HG03196 (cell line): ENCODE measurements at regions not wholly inside any gene's neighbourhood (a gene's known extent, or its start where the extent isn't known, plus 50 kb on each side); places are given as distances from the start of the nearest gene placed in this dataset.
"Not testable (repeated sequence)": the region's sequence is repeated elsewhere in the genome, so short reads cannot be mapped to it uniquely, and the experiment has no call there.

Source experiments
- ATAC-seq: cut with Tn5 transposase; IDR thresholded peaks from one replicate; pipeline ENCODE4 v1.9.1; 2021; ENCODE audit not compliant: unreplicated experiment

DNA sequence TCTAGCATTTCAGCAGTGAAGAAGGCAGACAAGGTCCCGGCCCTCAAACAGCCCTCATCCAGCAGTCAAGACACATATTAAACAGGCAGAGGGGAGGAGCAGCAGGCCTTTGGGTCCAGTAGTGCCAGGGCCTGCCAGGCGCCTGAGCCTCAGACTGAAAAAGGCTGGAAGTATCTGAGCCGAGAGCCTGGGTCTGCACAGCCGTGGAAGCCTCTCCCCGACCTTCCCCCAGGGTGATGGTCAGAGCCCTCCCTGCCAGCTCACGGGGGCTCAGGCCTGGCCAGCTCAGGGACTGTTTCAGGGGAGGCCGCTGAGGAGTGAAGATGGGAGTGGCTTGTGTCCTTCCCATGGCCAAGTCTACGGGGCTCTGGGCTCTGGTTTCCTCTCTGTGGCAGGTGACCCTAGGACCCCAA lies 565.2 kb downstream of the PTPRU start:
- ATAC-seq: no peak

DNA sequence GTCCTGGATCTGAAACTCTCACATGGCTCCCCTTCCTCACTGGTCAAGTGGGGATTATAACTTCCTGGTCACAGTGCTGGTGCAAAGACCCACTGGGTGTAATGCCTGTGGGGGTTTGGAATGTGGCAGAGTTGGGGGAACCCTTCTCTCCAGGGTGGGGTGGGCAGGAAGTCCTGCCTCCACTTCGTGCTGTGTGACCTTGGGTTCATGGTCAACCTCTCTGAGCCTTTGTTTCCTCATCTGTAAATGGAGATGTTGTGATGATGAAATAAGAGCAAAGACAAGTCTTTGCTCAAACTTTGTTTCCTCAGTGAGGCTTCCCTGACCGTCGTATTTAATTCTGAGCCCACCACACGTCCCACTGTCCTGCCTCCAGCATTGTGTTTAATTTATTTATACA lies 564.7 kb downstream of the PTPRU start:
- ATAC-seq: no peak

DNA sequence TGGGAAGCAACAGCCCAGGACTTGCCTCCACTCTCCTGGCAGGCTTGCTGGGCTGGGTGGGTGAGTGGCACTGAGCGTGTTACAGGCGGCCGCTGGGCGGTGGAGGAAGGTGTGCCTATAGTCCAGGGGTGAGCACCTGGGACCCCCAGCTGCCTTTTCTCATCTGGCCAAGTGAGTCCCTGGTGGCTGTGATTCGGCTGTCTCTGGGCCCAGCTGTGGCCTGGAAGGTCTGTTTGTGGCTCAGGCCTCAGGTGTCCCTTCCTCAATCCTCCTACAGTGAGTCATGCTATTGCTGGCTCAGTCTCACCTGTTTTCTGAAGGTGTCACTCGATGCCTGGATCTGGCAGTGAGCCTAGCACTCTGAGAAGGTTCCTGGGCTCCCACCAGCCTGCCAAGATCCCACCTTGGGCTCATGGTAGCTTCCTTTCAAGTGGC lies 564.2 kb downstream of the PTPRU start:
- no peak for ATAC-seq

DNA sequence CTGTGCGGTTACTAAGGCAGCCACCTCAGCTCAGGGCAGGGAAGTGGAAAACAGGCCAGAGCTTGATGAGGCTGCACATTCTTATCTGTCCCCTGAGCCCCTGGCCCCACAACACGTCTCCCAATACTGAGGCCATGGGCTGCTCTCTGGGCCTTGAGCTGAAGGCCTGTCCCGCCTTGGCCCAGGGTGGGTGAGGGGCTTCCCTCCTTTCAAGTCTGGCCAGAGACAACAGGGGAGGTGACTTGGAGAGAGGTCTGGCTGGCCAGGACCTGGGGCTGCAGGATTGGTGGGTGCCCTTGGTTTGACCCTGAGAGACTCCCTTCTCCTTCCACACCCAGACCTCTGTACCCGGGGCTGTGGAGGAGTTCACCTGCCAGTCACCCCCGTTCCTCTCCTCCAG lies 563.8 kb downstream of the PTPRU start:
- no peak for ATAC-seq

DNA sequence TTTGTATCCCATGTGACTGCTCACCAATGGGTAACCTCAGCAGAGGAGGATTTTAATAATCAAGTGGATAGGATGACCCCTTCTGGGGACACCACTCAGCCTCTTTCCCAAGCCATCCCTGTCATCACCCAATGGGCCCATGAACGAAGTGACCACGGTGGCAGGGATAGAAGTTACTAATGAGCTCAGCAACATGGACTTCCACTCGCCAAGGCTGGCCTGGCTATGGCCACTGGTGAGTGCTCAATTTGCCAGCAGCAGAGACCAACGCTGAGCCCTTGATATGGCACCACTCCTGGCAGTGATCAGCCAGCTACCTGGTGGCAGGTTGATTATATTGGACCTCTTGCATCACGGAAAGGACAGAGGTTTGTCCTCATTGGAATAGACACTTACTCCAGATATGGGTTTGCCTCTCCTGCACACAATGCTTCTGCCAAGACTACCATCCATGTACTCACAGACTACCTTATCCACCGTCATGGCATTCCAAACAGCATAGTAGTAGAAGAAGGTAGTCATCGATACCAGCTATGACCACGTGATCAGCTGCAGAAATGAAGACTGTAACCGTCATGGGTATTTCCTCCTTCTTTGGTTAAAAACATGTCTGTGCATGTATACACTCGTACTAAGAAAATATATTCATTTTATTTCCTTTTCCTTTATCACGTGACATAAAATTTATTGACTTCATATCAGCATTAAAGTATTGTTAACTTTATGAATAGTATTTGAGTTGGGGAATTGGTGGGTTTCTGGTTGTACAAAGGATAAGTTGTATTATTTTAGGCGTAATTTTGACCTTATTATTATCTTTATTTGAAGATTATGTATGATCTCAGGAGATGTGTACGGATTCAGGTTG lies 562.6 kb downstream of the PTPRU start:
- ATAC-seq: no peak

DNA sequence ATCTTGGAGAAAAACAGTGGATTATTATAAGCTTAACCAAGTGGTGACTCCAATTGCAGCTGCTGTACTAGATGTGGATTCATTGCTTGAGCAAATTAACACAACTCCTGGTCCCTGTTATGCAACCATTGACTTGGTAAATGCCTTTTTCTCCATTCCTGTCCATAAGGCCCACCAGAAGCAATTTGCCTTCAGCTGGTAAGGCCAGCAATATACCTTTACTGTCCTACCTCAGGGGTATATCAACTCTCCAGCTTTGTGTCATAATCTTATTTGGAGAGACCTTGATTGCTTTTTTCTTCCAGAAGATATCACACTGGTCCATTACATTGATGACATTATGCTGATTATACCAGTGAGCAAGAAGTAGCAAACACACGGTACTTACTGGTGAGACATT lies 560.8 kb downstream of the PTPRU start:
- not testable (repeated sequence) for ATAC-seq

DNA sequence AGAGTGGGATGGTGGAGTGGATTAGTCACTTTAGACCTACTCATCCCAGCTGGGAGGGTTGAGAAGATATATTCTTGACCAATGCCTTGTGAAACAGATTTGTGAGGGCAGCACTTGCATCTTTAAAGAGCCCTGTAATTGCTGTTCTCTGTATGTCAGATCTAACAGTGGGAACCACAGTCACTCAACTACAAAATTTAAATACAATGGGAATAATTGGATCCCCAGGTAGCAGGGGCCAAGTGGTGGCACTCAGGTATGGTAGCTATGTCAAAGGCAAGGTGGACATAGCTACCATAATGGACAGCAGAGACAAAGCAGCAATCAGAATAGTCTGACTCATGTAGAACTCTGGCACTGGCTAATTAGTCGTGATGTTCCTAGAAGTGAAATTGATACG lies 559.6 kb downstream of the PTPRU start:
- not testable (repeated sequence) for ATAC-seq

DNA sequence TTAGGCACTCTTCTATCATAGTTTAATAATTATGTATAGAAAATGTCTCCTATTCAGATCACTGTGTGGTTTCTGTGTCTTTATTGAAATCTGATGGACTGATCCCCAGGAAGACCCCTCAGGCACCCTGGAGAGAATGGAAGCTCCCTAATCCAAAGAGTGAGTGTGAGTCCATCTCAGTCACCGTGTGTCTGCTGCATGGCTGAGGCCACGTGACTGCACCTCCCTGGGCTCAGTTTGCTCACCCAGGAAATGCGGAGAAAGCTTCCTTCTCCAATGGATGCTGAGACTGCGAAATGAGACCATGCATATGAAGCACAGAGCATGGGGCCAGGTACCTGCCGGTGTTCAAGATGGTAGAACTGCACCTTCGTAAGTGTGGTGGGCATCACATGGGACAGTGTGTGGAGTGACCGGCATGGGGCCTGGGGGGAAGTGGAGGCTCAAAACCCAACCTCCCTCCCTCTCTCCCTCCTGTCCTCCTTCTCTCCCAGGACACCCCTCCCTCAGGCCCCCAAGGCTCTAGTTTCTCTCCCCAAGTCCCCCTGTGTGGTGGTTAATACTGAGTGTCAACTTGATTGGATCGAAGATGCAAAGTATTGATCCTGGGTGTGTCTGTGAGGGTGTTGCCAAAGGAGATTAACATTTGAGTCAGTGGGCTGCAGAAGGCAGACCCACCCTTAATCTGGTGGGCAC lies 557.5 kb downstream of the PTPRU start:
- no peak for ATAC-seq

DNA sequence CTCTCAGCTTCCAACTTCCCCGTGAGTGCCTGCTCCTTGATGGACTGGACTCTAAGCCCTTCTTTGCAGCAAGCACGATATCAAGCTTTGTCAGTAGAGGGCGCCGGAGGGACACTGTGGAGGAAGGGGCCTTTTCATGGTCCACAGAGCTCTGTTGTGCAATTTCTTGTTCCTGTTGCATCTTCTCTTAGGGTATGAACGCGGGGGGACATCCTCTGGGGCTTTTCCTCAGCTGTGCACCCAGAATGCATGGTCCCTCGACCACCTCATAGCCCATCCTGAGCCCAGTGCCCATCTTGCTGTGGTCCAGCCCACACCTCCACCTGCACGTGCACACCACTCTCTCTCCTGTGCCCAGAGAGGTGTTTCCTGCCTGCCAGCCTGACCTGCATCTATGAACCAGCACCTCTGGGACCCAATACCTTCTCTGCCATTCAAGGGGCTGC lies 556.8 kb downstream of the PTPRU start:
- ATAC-seq: no peak

DNA sequence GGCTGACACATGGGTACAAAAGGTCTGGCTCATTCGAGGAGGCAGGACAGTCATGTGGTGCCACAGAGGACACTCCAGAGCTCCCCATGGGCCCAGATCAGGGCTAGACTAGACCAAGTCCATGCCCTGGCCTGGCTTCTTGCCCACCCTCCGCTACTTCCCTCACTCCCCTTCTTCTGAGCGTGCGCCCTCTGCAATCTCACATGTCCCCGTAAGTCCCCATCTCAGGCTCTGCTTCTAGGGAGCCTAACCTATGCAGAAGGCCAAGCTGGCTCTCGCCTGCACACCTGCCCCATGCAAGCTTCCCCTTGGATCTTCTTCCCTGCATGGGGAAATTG lies 553.6 kb downstream of the PTPRU start:
- no peak for ATAC-seq

DNA sequence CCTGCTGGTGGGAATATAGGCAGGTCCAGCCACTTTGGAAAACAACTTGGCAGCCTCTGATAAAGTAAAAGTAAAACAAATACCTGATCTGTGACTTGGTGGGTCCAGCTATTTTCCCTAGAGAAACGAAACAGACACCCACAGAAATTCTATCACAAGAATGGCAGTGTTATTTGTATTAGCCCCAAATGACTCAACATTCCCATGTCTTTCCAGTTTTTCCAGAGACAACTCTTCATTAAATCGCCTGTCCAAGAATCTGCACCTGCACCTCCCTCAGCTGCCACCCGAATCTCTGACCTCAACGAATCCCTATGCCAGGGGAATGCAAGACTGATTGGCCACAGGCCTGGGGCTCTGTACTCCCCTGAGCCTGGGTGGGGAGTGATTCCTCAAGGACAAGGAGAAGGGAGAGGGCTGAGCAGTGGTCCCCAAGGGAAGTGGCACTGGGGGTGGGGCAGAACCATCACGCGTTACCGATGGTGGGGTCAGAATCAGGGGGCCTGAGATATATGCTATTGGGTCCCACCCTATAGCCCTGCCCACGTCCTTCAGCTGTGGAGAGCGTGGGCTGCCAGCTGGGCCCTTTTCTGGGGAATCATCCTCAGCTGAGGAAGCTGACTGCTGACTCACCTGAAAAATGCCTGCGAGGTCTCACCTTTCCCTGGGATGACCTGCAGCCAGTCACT lies 553.0 kb downstream of the PTPRU start:
- no peak for ATAC-seq

DNA sequence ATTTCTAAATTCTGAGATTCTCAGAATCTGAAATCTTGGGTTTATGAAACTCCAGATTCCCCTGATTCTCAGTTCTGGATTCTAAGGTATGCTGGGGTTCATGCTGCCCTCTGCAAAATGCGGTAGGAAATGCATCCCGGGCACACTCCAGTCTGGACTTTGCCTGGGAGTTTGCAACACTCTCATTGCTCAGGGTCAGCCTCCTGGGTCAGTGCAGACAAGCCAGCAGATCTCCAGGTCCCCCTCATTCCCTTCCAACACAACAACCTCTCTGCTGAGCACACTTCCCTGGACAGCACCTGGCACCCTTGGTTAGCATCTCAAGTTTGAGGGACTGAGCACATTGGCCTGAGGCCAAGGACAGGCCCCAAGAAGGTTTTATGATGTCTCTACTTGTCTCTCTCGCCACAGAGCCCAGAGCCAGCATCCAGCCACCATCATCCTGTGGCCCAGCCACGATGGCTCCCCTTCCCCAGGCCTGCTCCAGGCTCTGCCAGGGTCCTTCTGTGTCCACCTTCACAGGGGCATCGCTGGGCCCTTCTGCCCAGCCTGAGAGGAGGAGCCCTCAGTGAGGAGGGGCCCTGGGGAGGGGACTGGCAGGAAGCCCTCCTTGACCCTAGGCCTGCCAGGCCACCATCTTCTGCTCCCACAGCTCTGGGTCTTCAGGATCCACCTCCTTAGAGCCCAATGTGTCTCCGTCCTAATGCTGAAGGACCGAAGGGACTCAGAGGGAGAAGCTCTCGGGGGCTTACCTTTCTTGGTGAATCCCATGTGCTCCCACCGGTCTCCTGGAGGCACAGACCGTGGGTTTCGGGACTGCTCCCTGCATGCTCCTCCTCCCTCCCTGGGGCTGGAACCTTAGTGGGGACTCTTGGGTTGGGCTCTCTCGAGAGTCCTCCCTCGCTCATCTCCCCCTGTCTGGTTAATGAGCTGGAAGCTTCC lies 550.7 kb downstream of the PTPRU start:
- ATAC-seq: no peak

DNA sequence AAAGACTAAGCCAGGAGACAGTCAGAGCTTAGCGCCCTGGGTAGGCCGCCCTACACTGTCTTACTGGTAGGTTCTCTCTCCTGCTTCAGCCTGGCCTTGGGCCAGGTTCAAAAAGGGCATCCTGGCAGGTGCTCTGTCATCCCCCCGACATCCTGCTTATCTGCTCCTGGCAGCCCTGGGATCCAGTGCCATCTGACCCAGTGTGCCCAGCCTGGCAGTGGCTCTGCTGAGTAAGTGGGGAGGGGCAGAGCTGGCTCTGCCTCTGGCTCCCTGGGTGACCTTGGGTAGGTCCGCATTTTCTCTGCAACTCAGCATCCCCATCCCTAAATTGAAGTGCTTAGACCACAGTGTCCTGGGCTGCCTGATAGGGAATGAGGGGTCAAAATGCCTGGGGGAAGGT lies 549.9 kb downstream of the PTPRU start:
- no peak for ATAC-seq

DNA sequence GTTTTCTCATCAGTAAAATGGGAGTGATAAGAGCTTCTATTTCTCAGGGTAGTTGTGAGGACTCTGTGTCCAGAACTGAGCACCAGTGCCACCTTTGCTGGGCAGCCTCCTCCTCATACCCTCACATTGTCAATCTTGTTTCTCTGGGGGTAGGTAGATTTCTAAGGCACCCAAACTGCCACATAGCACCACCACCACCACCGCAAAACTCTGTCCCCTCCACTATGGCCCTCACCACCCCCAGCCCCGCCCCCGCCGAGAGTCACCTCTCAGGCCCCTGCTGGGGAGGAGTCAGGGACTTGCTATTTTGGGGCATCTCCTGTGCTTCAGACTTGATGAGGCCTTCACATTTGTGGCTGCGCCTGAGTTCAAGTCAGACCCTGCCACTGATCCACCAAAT lies 549.2 kb downstream of the PTPRU start:
- no peak for ATAC-seq

DNA sequence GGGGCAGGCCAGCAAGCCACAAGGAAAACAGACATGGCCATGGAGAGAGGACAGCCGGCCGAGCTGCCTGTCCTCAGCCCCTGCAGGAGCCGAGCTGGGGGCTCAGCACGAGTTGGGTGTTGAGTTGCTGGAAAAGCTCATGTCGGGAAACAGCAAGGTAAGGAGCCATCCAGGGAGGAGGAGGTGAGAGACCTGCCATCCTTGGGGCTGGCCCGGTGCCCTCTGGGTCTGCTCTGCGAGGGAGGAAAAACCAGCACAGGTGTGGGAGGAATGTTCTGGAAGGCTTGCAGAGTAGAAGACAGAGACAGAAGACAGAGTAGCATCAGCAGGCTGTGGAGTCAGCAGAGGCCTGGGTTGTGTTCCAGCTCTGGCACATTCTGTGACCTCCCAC lies 548.8 kb downstream of the PTPRU start:
- ATAC-seq: no peak

DNA sequence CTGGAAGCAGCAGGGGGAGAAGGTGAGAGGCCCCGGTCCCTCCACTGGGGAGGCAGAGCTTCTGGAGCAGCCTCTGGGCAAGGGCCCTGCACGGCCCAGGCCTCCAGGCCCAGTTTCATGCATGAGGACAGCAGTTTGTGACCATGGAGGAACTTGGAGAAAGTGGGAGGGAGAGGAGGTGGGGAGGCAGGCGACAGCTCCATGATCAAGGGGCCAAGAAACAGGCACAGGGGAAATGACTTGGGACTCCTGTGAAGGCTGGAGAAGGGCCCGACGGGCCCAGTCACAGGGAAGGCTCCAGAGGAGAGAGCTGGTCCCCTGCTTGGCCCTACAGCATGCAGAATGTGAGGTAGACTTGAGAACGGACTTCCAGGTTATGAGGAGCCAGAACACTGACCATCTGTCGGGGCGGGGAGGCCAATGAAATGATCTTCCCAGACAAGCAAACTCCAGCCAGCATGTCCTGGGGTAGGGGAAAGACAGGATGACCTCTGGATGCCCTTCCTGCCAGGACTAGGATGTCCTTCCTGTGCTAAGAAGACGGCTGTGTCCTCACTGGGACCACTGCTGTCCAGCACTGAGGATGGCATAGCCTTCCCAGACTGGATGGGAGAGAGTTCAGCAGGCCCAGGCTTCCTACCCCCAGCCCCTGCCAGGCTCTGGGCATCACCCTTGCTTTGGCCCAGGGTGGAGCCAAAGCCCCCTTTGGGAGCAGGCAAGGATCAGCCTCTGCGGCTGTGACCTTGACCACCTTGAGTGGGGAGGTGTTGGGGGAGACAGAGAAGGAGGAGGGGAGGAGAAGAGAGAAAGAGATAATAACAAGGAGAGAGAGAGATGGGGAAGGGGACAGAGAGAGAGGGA lies 548.2 kb downstream of the PTPRU start:
- no peak for ATAC-seq

DNA sequence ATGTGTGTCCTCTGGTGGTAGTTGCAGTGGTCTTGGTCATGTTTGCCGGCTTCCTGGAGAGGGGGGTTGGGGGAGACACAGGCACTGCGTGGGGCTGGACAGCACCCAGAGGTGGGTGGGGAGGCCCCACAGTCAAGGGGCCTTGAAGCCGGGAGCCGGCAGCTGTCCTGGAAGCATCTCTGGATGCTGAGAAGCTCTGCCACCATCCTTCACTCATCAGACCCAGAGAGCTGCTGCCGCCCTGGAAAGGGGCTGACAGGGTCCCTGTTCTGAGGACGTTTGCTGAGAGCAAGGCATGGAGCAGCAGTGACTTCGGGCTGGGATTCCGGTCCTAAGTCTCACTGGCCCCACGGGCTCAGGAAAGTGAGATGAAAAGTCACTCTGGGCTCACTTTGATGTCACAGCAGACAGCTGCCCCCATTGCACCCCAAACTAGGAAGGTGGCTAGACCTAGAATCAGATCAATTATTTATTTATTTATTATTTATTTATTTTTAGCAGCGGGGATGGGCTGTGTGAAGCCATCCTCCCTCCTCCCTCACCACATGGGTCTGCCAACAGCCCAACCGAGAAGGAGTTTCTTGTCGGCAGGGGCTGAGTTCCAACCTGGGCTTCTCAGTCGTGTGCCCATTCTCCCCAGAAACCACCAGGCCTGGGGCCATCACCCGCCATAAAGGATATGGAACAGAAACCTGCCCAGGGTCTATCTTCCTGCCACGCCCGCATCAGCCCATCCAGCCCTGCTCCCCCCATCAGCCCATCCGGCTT lies 547.4 kb downstream of the PTPRU start:
- ATAC-seq: no peak

DNA sequence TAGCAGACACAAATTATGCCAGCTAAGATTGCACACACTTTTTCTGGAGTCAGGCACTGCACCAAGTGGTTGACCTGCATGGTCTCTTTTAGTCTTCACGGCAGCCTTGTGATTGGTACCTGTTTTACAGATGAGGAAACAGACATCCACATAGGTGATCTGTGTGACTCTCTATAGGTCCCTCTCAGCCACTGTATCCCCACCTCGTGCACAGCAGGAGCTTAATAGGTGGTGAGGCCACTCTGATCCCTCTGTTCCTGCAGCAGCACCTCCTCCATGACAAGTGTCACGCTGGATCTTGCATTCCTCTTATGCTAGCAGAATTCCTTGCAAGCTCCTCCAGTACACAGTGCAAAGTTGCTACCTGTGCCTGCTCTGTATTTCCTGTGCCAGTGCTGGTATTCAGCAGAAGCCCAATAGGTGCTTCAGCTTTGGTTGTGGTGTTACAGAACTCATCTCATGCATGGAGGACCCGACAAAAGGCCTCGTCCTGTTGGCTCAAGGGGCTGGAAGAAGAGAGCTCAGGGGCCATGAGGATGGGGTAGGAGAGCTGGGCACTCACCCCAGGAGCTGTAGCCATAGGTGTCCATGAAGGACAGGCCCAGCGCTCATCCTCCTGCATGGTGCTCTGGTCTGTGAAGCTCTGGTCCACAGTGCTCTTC lies 546.7 kb downstream of the PTPRU start:
- ATAC-seq: no peak

DNA sequence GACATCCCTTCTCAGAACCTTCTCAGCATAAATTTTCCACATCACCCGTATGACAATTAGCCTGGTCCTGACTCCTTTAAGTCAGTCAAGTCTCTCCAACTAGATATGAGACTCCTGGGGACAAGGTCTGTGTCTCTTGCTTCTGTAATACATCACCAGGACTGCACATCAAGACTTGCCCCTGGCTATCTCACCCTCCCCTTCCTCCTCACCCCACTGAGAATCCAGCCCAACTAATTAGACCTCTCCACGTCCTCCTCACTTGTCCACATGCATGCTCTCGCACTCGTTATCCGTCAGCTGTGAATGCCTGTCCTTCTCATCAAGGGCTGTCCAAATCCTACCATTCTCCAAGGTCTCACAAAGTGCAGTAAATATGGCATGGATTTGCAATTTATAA lies 542.8 kb downstream of the PTPRU start:
- no peak for ATAC-seq
